ENCODE measurements at regions not wholly inside any gene's neighbourhood (a gene's known extent, or its start where the extent isn't known, plus 50 kb on each side); places are given as distances from the start of the nearest gene placed in this dataset.

DNA sequence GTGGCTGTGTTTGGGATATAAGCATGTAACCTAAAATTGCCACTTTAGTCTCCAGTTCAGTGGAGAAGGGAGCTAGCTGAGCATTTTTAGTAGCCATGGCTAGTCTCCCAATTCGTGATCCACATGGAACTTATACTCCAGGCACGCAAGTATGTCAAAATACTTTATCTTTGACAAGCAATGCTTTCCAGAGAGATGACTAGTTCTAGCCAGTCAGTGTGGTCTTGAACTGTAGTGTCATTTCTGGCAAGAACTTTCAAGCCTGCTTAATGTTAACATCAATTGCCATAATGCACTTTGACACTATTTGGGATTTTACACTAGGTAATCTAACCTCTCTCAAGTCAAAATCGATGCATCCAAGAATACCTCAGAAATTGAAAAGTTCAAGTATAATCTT, 660.0 kb downstream of the PTPRC start:
- no peak for DNase-seq

DNA sequence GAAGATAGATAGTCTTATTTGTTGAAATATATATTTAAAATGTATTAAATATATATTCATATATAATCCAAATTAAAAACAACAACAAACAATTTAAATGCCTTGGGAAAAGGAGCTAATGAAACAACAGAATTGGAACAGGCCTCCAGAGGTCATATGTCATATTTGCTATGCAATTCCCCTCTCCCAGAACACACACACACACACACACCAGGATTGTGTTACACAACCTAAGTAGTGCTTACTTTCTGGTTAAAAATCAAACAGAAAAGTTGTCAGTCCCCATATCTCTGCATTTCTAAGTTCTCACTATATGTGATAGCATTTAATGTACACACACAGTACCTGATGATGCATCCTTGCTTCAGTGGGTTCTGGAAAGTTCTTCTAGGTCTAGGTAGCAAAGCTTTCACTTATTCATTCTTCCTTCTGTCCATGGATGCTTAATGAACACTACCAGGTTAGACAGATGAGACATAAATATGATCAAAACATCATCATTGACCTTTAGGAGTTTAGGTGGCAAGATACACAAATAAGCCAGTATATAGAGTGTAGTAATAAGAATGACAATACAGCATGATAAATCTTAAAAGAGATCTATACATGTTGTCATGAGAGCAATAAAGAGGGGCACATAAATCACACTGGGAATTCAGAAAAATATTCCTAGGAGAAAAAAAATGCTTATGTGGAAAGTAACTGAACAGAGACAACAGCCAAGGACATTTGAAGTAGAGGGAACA, 662.8 kb downstream of the PTPRC start:
- DNase-seq: no peak

DNA sequence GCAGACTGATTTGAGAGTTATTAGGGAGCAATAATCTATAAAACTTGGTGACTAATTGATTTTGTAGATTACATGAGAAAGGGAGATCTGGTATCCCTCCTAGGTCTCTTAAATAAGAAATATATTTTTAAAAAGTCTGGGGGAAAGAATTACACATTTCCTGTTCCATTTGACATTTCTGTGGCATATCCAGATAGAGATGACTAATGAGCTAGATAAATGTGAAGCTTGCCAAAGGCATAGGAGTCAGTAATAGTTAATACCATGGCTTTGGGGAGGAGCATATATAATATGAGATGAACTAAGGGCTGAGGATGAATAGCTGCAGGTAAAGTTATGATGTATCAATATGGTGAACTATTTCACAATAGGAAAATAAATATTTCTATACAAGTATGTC, 663.7 kb downstream of the PTPRC start:
- DNase-seq: no peak

DNA sequence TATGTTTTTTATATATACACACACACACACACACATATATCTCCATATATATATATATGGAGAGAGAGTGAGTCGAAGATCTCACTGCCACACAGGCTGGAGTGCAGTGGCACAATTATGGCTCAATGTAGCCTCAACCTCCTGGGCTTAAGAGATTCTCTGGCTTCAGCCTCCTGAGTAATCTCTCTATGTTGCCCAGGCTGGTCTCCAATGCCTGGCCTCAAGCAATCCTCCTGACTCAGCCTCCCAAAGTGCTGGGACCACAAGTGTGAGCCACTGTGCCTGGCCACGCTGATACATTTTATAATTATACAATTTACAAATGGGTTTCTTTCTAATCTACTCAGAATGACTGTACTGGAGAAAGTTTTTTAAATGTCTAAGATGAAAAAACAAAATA, 664.2 kb downstream of the PTPRC start:
- DNase-seq: no peak

DNA sequence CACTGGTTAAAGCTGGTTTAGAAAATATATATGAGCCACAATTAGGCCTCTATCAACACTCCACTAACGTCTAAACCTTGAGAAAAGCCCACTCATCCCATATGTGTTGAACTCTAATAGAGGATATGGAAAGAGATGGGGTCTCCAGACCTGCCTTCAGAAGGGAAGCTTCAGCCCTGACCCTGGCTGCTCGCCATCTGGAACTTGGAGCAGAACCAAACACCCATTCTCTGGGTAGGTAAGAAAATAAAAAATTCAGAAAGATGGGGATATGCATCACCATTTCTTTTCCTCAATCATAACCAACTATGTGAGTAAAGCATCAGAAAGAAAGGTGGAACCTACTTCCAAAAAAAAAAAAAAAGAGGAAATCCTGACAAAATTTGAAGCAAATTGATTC, 666.2 kb downstream of the PTPRC start:
- no peak for DNase-seq

DNA sequence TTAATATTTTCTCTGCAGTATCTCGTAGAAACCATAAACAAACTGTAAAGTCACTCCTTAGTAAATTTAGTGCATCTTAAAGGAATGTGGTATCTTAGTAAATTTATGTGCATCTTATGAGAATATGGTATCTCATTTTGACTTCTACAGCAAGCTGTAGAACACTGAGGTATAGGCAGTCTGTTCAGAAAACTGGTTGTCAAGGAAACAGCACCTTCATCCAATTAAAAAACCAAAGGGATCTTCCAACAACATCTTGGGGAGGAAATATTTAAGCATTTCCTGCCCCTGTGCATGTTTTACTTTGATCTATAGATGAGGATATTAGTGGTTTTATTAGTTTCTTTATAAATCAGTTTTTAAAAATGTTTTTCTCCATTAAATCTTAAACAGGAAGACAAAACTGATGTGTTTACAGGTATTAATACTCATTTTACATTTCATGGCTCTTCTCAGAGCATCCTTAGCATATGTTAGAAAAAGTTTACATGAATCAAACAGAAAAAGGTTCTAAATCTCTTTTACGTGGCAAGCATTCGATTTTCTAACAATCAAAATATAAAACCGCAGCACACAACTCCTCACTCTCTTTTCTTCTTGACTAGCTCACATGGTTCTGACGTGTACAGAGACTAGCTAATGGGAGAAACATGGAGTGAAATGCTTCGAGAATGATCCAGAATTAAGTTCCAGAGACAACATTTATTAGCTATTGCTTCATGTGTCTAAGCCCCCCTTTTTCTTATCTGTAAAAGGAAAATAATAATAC, 668.8 kb downstream of the PTPRC start:
- DNase-seq: no peak

DNA sequence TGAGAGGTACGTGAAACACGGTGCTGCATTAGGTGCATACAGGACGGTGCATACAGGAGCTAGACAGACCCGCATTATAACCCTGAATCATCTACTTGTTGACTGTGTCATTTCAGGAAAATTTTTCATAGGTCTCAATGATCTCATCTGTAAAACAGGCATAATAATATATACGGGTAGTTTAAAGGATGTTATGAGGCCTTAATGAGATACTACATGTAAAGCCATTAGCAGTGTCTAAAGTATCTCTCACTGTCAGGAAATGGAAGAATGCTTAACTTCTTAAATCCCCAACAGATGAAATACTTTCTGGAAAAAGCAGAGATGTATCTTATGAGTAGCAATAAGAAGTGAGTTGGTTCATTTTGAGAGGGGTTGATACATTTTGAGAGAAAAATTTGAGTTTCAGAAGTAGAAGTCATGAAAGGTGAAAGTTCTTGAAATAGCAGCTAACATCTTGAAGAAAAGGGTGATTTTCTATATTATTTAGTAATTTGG, 669.6 kb downstream of the PTPRC start:
- no peak for DNase-seq

DNA sequence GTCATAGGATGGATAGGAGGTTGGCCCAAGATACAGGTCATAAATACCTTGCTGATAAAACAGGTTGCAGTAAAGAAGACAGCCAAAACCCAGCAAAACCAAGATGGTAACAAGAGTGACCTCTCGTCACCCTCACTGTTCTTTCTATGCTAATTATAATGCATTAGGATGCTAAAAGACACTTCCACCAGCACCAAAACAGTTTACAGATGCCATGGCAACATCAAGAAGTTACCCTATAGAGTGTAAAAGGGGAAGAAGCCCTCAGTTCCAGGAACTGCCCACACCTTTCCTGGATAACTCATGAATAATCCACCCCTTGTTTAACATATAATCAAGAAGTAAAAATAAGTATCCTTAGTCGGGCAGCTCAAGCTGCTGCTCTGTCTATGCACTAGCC, 671.9 kb downstream of the PTPRC start:
- DNase-seq: no peak

DNA sequence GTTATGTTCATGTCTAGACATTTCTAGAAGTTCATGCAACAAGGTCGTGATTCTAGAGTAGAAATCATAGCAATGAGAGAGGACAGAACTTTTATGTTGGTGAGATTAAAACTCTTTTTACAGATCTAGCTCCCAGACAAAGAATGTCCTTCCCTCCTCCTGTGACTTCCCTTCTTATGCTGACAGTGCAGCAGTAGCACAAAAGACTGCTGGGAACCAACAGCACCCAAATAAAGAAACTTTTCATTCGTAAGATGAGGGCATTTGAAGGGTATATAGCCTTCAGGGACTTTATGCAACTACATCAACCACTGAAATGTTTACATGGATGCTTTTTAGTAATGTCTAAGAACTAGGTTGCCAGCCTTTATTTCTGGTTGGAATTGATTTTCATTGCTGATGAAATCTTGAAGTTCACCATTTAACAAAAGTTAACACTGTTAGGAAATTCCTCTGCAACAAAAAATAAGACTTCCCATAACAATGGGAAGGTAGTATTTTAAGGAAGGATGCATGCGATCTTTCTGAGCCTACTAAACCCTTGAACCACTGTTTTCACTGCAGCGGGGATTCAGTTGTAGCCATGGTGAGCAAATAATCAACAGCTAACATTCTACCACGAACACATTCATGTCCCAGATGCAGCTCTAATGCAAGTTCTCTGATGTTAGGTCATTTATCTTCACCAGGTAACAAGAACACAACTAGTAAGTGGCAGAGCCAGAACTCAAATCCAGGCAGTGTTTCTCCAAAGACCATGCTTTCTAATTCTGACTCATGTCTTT, 672.8 kb downstream of the PTPRC start:
- no peak for DNase-seq

DNA sequence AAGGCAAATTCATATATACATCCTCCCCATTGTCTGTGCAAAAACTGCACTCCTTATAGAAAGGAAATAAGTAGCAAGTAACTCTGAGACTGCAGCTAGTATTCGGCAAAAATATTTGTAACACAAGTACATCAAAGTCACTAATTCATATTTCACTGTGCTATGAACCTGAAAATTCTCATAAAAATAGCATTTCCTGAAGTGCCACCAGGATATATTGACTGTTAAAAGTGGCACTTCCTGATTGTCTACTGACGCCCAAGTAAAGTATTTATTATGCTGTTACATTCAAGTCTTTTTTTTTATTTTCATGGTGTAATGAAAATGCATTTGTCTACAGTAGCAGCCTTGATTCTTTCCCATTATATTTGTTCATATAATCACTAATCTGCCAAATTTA, 673.8 kb downstream of the PTPRC start:
- no peak for DNase-seq

DNA sequence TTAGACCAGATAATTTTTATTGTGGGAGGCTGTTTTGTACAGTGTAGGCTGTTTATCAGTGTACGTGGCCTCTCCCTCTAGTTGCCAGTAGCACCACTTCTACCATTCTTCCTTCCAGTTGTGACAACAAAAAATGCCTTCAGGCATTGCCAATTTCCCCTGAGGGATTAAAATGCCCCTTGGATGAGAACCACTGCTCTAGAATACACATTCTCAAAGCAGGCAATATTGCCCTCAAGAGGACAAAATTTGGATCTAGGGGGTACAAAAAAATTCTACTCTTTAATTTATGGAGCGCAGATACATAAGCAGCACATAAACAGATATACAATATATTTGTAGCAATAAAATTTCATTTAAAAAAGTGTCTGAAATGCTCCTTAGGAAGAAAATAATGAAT, 674.6 kb downstream of the PTPRC start:
- DNase-seq: no peak

DNA sequence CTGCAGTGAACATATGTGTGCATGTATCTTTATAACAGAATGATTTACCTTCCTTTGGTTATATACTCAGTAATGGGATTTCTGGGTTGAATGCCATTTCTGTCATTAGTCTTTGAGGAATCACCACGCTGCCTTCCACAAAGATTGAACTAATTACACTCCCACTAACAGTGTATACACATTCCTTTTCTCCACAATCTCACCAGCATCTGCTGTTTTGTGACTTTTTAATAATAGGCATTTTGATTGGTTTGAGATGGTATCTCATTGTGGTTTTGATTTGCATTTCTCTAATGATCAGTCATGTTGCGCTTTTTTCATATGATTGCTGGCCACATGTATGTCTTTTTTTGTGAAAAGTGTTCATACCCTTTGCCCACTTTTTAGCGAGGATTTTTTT, 680.5 kb downstream of the PTPRC start:
- DNase-seq: no peak

DNA sequence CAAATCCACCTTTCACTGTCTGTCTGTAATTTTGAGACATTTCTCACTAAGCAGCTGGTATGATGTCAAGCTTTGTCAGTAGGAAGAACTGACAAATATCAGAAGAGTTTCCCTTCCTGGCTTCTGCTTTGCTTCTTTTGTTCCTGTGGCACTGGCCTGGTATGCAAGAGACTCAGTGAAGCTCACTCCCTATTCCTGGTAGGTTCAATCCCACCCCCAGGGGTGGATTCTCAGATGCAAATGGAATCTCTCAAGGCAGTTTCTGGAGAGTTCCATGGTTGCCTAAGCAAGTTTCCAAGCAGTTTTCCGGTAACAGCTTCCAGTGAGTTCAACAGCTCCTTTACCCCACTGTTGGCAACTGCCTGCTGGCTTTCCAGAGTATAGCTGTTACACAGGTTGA, 683.4 kb downstream of the PTPRC start:
- no peak for DNase-seq

DNA sequence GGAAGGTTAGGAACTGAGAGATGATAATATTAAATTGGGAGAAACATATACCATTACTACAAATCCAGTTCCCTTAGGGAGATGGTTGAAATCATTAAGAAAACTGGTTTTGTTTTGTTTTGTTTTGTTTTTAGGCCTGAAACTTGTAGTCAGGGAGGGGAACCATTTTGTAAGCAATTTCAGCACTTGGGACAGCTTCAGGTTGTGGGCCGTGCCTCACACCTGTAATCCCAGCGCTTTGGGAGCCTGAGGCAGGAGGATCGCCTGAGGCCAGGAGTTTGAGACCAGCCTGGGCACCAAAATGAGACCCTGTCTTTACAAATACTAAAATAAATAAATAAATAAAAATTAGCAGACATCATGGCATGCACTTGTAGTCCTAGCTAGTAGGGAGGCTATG, 694.3 kb upstream of the NR5A2 start:
- no peak for DNase-seq

DNA sequence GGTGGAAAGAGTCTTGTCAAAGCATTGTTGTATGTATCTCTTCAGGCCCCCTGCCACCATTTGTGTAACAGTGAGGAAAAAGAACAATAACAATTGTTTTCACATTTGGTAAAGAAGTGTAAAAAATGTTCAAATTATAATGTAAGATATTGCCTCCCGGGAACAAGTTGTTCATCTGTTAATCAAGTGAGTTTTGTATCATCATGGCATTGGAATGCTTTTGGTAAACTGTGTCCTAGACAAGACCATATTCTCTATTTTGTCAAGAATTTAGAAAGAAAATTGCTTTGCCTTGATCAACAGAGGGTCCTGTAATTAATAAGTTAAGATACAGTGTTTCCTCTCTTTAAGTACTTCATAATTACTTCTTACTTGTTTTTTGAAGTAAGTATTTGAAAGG, 692.0 kb upstream of the NR5A2 start:
- no peak for DNase-seq

DNA sequence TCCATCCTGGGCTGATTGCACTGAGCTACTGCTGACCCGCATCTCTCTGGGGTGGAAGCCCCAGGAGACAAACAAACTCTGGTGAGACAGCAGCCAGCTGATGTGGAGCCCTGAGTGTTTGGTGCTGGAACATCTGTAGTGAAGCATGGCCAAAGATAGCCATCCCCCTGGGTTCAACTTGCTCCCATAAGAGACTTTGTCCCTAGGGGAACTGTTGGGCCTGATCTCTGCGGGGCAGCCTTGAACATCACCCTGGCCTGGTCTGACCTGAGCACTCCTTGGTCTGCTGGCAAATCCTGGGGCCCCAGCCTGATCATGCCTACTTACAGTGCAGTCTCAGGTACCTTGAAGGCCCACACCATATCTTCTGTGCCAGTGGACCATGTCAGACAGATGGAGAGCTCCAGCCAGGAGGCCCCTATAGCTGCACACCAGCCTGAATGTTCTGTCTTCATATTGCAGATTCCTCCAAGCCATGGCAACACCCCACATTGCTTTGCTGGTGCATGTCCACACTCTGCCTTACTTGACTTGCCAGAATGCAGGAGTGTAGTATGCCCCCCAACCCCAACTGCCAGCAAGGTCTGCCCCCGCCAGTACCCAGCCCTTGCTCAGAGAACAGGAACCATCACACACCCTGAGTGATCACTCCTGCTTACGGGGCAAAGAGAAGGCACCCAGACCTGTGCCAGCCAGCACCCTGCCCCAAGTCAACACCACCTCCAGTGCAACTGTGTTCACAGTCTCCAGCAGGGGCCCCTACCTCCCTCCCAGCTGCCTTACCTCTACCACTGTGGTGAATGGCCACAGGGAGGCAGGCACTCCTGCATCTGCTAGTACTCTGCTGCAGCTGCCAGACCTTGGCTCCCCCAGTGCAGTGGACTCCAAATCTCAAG, 690.5 kb upstream of the NR5A2 start:
- no peak for DNase-seq

DNA sequence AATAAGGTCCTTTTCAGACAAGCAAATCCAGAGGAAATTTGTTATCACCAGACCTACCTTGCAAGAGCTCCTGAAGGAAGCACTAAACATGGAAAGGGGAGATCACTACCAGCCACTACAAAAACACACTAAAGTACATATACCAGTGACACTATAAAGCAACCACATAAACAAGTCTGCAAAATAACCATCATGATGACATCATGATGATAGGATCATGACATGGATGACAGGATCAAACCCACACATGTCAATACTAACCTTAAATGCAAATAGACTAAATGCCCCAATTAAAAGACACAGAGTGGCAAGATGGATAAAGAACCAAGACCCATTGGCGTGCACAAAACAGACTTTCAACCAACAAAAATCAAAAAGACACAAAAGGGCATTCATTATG, 688.8 kb upstream of the NR5A2 start:
- no peak for DNase-seq

DNA sequence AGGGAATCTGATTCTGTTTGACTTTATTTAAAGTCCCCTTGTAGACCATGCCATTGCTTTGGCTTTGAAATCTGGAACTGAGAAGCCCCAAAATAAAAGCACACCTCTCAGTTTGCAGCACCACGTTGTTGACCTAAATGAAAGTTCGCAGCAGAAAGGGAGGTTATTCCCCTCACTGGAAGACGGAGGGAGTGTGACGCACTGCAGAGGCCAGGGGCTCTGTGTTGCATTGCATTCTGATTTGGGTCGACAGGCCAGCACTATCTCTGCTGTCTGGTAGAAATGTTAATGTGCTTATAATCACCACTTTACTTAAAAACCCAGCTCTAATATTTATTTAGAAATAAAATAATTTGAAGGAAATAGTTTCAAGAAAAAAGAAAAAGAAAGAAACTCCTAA, 675.2 kb upstream of the NR5A2 start:
- no peak for DNase-seq

DNA sequence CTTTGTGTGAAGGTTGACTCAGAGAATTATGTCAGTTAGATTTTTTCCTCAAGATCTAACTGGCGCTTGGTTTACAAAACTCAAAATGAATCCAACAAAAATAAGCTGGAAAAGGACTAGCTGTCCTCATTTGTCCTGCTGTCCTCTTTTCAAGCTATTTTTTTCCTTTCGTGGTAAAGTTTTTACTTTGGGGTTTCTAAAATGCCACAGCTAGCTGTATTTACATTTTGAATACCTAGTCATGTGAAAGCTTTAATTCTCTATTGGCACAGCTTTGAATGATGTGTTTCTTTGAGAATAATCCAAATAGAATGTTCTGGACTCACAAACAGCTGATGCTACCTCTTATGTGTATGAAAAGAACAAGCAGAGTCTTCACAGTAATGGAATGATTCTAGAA, 673.6 kb upstream of the NR5A2 start:
- DNase-seq: peak; percentile 3

DNA sequence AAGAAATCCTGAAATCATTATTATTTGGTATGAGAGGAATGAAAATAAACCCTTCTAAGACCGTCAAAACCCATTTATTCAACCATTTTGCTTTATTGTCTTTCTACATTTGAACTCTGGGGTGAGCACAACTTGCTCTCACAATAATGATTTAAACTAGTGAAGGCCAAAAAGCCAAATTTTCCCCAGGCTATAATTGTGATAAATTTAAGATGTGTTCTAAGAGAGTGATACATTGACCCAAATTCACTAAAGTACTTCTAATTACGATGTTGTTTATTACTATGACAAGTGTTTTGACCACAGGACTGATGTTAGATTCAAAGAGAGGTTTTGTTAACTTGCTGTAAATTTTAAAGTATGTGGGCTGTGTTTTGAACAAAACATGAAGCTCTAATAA, 670.9 kb upstream of the NR5A2 start:
- DNase-seq: no peak

DNA sequence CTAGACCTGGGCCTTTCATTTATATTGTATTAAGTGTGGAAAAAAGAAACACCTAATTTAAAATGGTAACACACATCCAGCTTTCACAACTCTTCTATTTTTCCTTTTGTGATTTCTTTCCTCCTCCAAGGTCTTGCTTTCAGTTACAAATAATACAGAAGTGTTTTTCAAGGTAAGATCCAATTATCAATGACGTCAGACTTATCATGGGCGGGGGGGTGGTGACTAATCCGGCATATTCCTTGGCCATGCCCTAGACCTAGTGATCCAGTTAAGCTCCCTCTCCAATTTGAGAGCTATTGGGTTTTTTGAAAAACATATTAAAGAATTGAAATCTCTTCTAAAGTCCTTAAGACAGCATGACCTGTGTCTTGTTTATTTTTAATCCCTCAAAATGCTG, 669.9 kb upstream of the NR5A2 start:
- DNase-seq: no peak

DNA sequence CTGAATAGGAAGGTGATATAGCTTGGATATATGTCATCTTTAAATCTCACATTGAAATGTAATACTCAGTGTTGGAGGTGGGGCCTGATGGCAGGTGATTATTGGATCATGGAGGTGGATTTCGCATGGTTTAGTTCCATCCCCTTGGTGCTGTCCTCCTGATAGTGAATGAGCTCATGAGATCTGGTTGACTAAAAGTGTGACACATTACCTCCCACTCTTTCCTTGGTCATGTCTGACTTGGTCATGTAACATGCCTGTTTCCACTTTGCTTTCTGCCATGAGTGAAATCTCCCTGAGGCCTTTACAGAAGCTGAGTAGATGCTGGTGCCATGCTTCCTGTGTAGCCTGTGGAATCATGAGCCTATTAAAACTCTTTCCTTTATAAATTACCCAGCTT, 664.5 kb upstream of the NR5A2 start:
- DNase-seq: no peak

DNA sequence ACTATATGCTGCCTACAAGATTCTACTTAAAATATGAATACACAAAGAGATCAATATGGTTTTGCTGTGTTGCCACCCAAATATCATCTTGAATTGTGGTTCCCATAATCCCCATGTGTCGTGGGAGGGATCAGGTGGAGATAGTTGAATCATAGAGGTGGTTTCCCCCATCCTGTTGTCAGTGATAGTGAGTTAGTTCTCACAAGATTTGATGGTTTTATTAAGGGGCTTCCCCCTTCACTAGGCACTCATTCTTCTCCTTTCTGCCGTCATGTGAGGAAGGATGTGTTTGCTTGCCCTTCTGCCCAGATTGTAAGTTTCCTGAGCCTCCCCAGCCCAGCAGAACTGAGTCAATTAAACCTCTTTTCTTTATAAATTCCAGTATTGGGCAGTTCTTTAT, 654.4 kb upstream of the NR5A2 start:
- DNase-seq: no peak

Measured in midbrain (tissue), 1 donor.